ENCODE measurements at regions not wholly inside any gene's neighbourhood (a gene's known extent, or its start where the extent isn't known, plus 50 kb on each side); places are given as distances from the start of the nearest gene placed in this dataset.
A peak's percentile ranks its signal among the peaks of the same experiment; 100 is the strongest.

DNA sequence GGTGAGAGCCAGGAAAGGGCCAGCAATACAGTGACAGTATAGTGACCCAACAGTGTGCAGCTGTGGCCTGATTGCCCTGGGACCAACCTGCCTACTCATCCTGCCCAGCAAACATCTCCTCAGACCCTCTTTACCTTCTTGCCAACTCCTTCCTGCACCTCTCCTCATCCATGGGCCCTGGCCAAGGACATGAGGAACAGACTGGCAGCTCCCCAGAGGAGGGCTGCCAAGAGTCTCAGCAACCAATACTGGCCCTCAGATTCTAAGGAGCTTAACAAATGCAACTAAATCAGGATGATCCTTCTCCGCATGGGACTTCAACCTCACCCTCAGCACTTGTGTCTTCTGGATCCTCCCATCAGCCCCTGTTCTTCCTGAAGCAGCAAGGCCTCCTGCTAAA lies 77.0 kb downstream of the RPL27A start:
- no peaks in the 10 kb centered on the region for H4K20me1 ChIP-seq (ENCODE audit: control insufficient read depth, extremely low read depth, insufficient read depth, low read length)
- H3K4me3 ChIP-seq (replicated peaks in 1 of 4; ENCODE audit: control extremely low read depth in 1 of 4, insufficient read depth in 1 of 4, low read depth in 3 of 4, low read length in 4 of 4) = no peak overlapping the region
- peaks cover 18% of the 10 kb centered on the region for H3K4me1 ChIP-seq (ENCODE audit: control insufficient read depth, extremely low read depth, insufficient read depth, low read length)
- H3K27me3 ChIP-seq (ENCODE audit: control insufficient read depth, insufficient read depth, low read length) = no peaks in the 10 kb centered on the region
- no peak for DNase-seq (ENCODE audit: low read depth in 2 of 2)
- peaks cover 27% of the 10 kb centered on the region for H3K79me2 ChIP-seq (ENCODE audit: control insufficient read depth, insufficient read depth, low read length)
- H3K27ac ChIP-seq (ENCODE audit: insufficient read depth, low read length) = no peak overlapping the region
- H3K4me2 ChIP-seq (ENCODE audit: extremely low read depth, insufficient read depth, low read length) = no peak overlapping the region
- no peak overlapping the region for H2AFZ ChIP-seq (ENCODE audit: low read length)
- no peaks in the 10 kb centered on the region for H3K36me3 ChIP-seq (ENCODE audit: control insufficient read depth, insufficient read depth, low read length)
- no peak for TF ChIP-seq CTCF (conservative IDR thresholded peaks at IDR 0.05 in 1 of 2, IDR thresholded peaks at IDR 0.05 in 1 of 2; ENCODE audit: low read depth in 1 of 2, low read length in 2 of 2)
- no peak for TF ChIP-seq EZH2 (IDR thresholded peaks at IDR 0.05; ENCODE audit: low read length, missing control alignments)
- H3K9ac ChIP-seq (ENCODE audit: insufficient read depth, low read length) = no peak overlapping the region
- no peaks in the 10 kb centered on the region for H3K9me3 ChIP-seq (ENCODE audit: control insufficient read depth, insufficient read depth, low read depth, low read length)

- Histone ChIP-seq H3K79me2 (ENCODE audit: control insufficient read depth, insufficient read depth, low read length) (peaks cover 21% of the 10 kb centered on the region), H3K4me2 (ENCODE audit: extremely low read depth, insufficient read depth, low read length) (no peak overlapping the region), H3K27ac (ENCODE audit: insufficient read depth, low read length) (no peak overlapping the region)
Observed at GRCh38 chr11:8760896-8761295, 78.3 kb downstream of the RPL27A start.

DNA sequence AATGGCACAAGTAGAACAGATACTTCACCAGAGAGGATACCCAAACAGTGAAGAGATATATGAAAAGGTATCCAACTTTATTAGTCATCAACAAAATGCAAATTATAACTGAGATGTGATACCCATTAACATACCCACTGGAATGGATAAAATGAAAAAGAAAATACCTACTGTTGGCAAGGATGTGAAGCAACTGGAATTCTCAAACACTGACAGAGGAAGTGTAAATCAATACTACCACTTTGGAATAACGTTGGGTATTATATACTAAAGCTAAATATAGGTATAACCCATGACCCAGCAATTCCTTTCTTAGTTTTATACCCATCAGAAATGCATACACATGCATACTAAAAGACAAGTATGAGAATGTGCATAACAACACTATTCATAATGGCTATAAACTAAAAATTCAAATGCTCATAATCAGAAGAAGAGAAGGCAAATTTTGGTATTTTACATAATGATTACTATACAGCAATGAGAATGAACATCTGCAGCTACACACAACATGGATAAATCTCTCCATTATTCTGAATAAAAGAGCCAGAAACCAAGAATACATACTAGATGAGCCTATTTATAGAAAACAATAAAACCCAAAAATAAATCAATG lies 80.6 kb downstream of the RPL27A start:
- Histone ChIP-seq H3K79me2 (ENCODE audit: control insufficient read depth, insufficient read depth, low read length) (peaks cover 29% of the 10 kb centered on the region), H2AFZ (ENCODE audit: low read length) (no peak overlapping the region), H3K36me3 (ENCODE audit: control insufficient read depth, insufficient read depth, low read length) (no peaks in the 10 kb centered on the region), H3K9me3 (ENCODE audit: control insufficient read depth, insufficient read depth, low read depth, low read length) (no peaks in the 10 kb centered on the region), H3K4me2 (ENCODE audit: extremely low read depth, insufficient read depth, low read length) (no peak overlapping the region), H4K20me1 (ENCODE audit: control insufficient read depth, extremely low read depth, insufficient read depth, low read length) (no peaks in the 10 kb centered on the region), H3K4me1 (ENCODE audit: control insufficient read depth, extremely low read depth, insufficient read depth, low read length) (peaks cover 24% of the 10 kb centered on the region), H3K27ac (ENCODE audit: insufficient read depth, low read length) (no peak overlapping the region), H3K27me3 (ENCODE audit: control insufficient read depth, insufficient read depth, low read length) (no peaks in the 10 kb centered on the region), H3K4me3 (replicated peaks in 1 of 4; ENCODE audit: control extremely low read depth in 1 of 4, insufficient read depth in 1 of 4, low read depth in 3 of 4, low read length in 4 of 4) (no peak overlapping the region), H3K9ac (ENCODE audit: insufficient read depth, low read length) (no peak overlapping the region)
- DNase-seq (ENCODE audit: low read depth in 2 of 2) = no peak
- TF ChIP-seq EZH2 (IDR thresholded peaks at IDR 0.05; ENCODE audit: low read length, missing control alignments) (no peak), CTCF (conservative IDR thresholded peaks at IDR 0.05 in 1 of 2, IDR thresholded peaks at IDR 0.05 in 1 of 2; ENCODE audit: low read depth in 1 of 2, low read length in 2 of 2) (no peak)

More at GRCh38 chr11:8760896-8761295, 78.3 kb downstream of the RPL27A start:
- Histone ChIP-seq H4K20me1 (ENCODE audit: control insufficient read depth, extremely low read depth, insufficient read depth, low read length) (no peaks in the 10 kb centered on the region), H3K9ac (ENCODE audit: insufficient read depth, low read length) (no peak overlapping the region), H3K9me3 (ENCODE audit: control insufficient read depth, insufficient read depth, low read depth, low read length) (no peaks in the 10 kb centered on the region), H3K36me3 (ENCODE audit: control insufficient read depth, insufficient read depth, low read length) (no peaks in the 10 kb centered on the region), H3K4me1 (ENCODE audit: control insufficient read depth, extremely low read depth, insufficient read depth, low read length) (peaks cover 18% of the 10 kb centered on the region), H3K4me3 (replicated peaks in 1 of 4; ENCODE audit: control extremely low read depth in 1 of 4, insufficient read depth in 1 of 4, low read depth in 3 of 4, low read length in 4 of 4) (no peak overlapping the region), H2AFZ (ENCODE audit: low read length) (no peak overlapping the region), H3K27me3 (ENCODE audit: control insufficient read depth, insufficient read depth, low read length) (no peaks in the 10 kb centered on the region)
- peak; percentile 56 to 77 for DNase-seq (ENCODE audit: low read depth in 2 of 2)
- no peak for TF ChIP-seq EZH2 (IDR thresholded peaks at IDR 0.05; ENCODE audit: low read length, missing control alignments)
- no peak for TF ChIP-seq CTCF (conservative IDR thresholded peaks at IDR 0.05 in 1 of 2, IDR thresholded peaks at IDR 0.05 in 1 of 2; ENCODE audit: low read depth in 1 of 2, low read length in 2 of 2)

All from fibroblast of lung (primary cell).